Progenitor cell of endocrine pancreas (in vitro differentiated cells): ENCODE measurements at regions not wholly inside any gene's neighbourhood (a gene's known extent, or its start where the extent isn't known, plus 50 kb on each side); places are given as distances from the start of the nearest gene placed in this dataset.

Source experiments
- DNase-seq: peaks from one replicate; pipeline ENCODE4 v3.0.0; 2021; ENCODE audit warnings: low spot score; ENCODE audit not compliant: unreplicated experiment
- H3K27ac Mint-ChIP-seq: 2 replicates; pipeline ENCODE4 v1.8.0; 2021; ENCODE audit warnings: mild to moderate bottlenecking, moderate library complexity, mixed read lengths
- H3K27me3 Mint-ChIP-seq: 2 replicates; pipeline ENCODE4 v1.8.0; 2021; ENCODE audit warnings: mixed read lengths
- H3K36me3 Mint-ChIP-seq: 2 replicates; pipeline ENCODE4 v1.8.0; 2022; ENCODE audit warnings: mixed read lengths; ENCODE audit not compliant: insufficient read depth
- H3K4me1 Mint-ChIP-seq: 2 replicates; pipeline ENCODE4 v1.8.0; 2021; ENCODE audit warnings: low read depth, mixed read lengths
- H3K4me3 Mint-ChIP-seq: 2 replicates; pipeline ENCODE4 v1.8.0; 2021; ENCODE audit warnings: low read depth, mild to moderate bottlenecking, moderate library complexity, mixed read lengths
- H3K9me3 Mint-ChIP-seq: 2 replicates; pipeline ENCODE4 v1.8.0; 2021; ENCODE audit warnings: low read depth, mixed read lengths
- TF ChIP-seq, protein P1 (sequence below): fragments of 200-600 bp; sonication (generic); IDR thresholded peaks from one replicate; pipeline ENCODE4 v1.5.0; 2021; ENCODE audit warnings: antibody characterized with exemption, mild to moderate bottlenecking; ENCODE audit not compliant: unreplicated experiment

DNA sequence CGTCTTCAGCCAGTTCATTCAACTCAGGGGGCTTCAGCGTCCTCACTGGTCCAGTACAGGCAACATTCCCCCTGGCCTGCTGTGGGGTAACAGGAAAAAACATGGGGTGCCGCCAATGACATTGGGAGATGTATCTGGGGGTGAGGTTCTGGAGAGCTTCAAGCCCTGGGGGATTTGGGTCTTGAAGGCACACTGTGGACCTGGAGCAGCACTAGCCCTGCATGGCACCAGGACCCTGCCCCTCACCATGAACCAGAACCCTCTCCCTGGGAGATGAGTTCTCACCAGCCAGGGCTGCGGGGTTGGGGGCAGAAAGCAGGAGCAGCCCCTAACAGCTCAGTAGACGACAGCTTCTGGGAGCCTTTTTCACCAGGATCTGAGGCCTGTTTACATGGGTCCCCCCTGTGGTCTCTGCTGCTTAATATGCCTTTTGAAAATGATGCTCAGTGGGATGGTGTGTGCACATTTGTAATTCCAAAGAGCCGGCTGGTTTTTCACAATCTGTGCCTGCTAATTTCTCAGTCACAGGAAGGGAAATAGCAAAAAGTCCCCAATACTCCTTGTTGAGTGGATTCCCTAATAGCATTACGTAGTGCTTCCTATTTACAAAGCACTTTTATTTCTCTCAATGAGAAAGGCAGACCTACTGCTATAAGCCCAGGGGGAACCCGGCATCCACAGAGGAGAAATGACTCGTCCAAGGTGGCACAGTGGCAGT is 509.5 kb downstream of the RPS24 start:
- Mint-ChIP-seq H3K36me3 (no peaks in the 10 kb centered on the region), H3K4me3 (no peak overlapping the region), H3K27ac (peak overlapping the region; percentile 39), H3K27me3 (peaks cover 23% of the 10 kb centered on the region), H3K9me3 (no peaks in the 10 kb centered on the region), H3K4me1 (peaks cover 26% of the 10 kb centered on the region)
- TF ChIP-seq, protein P1, sequence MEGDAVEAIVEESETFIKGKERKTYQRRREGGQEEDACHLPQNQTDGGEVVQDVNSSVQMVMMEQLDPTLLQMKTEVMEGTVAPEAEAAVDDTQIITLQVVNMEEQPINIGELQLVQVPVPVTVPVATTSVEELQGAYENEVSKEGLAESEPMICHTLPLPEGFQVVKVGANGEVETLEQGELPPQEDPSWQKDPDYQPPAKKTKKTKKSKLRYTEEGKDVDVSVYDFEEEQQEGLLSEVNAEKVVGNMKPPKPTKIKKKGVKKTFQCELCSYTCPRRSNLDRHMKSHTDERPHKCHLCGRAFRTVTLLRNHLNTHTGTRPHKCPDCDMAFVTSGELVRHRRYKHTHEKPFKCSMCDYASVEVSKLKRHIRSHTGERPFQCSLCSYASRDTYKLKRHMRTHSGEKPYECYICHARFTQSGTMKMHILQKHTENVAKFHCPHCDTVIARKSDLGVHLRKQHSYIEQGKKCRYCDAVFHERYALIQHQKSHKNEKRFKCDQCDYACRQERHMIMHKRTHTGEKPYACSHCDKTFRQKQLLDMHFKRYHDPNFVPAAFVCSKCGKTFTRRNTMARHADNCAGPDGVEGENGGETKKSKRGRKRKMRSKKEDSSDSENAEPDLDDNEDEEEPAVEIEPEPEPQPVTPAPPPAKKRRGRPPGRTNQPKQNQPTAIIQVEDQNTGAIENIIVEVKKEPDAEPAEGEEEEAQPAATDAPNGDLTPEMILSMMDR: no peak
- DNase-seq: no peak

DNA sequence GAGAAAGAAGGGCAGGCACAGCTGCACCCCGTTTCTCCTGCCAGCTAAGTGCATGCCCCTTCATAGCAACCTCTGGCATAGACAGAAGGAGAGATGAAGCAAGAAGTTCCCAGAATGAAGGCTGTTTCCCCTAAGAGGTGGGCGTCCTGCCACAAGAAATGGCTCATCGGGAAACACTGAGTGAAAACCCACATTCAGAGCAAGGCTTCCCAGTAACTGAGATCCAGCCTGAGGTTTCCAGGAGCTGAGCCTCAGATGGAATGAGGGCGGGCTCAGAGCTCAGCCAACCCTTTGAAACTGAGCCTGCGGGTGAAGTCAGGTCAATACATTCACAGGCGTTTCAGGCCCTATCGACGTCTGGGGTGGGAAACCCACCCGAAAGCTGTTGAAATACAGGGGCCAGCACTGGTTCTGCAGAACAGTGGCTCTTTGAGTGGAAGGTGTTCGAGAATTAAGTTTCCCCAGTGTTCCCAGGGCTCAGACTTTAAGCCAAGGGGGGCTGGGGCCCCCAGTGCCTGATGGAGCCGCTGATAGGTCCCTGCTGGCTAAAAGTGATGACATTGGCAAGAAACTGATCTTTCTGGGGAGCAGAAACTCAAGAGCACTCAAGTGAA is 510.2 kb downstream of the RPS24 start:
- Mint-ChIP-seq H3K36me3 (no peaks in the 10 kb centered on the region), H3K4me1 (peaks cover 26% of the 10 kb centered on the region), H3K27ac (peak overlapping the region; percentile 39), H3K27me3 (peaks cover 29% of the 10 kb centered on the region), H3K4me3 (no peak overlapping the region), H3K9me3 (no peaks in the 10 kb centered on the region)
- TF ChIP-seq, protein P1: no peak
- no peak for DNase-seq

DNA sequence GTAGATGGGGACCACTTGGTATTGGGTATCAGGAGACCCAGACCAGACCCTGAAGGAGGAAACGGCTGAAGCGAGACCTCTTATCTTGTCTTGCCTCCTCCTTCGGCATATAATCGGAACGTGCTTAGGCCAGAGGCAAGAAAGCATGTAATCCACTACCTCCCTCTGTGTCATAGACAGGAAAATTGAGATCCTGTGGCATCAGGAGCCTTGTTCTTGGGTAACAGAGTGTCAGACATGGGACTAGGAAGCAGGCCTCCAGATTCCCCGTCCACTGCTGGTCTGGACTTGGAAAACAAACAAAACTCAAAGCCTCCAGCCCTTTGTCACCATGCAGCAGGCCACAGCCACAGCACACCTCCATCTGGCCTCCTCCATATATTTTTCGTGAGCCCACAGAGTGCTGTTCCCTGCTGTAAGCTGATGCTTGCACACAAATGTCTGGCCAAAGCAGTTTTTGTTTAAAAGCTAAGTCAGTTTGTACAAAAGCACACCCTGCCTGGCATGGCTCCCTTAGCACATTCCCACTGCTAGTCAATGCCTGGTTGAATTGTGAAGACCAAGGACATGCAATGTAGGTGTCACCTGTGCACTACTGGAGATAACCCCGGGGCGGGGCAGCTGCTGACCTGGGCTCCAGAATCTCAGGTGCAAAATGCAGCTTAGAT is 510.9 kb downstream of the RPS24 start:
- H3K4me1 Mint-ChIP-seq: peaks cover 22% of the 10 kb centered on the region
- H3K27me3 Mint-ChIP-seq: peaks cover 23% of the 10 kb centered on the region
- DNase-seq: no peak
- H3K4me3 Mint-ChIP-seq: no peak overlapping the region
- TF ChIP-seq, protein P1: no peak
- no peaks in the 10 kb centered on the region for H3K36me3 Mint-ChIP-seq
- no peak overlapping the region for H3K27ac Mint-ChIP-seq
- H3K9me3 Mint-ChIP-seq: no peaks in the 10 kb centered on the region

DNA sequence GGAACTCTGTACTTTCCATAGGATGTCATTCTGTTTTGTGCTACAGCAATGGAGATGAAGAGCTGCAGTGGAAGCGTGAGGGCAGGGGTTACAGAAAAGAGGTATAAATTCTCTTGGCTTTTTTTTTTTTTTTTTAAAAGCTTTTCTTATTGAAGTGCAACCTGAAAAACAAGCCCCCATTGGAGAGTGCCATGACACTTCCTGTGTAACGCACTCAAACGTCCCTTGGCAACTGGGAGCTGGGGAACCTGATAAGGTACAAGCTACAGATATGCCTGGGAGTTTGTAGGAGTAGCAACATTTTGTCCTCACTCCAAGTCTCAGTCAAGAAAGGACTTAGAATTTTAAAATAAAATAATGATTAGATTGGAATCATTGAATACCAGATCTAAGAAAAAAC is 512.1 kb downstream of the RPS24 start:
- Mint-ChIP-seq H3K4me1 (peaks cover 21% of the 10 kb centered on the region), H3K36me3 (no peaks in the 10 kb centered on the region), H3K27ac (no peak overlapping the region), H3K9me3 (no peaks in the 10 kb centered on the region), H3K4me3 (no peak overlapping the region), H3K27me3 (peaks cover 23% of the 10 kb centered on the region)
- no peak for DNase-seq
- TF ChIP-seq, protein P1: no peak

- DNase-seq: no peak
- Mint-ChIP-seq H3K9me3 (no peaks in the 10 kb centered on the region), H3K36me3 (no peaks in the 10 kb centered on the region), H3K27ac (no peak overlapping the region), H3K27me3 (peaks cover 23% of the 10 kb centered on the region), H3K4me3 (no peak overlapping the region), H3K4me1 (peaks cover 17% of the 10 kb centered on the region)
- TF ChIP-seq, protein P1: no peak
Observed at GRCh38 chr10:78547397-78547796, 513.7 kb downstream of the RPS24 start.
